Neuron (in vitro differentiated cells): ENCODE measurements at regions not wholly inside any gene's neighbourhood (a gene's known extent, or its start where the extent isn't known, plus 50 kb on each side); places are given as distances from the start of the nearest gene placed in this dataset.

Experiments
- H2AFZ ChIP-seq: one replicate; pipeline ENCODE4 v1.6.1; 2013; ENCODE audit warnings: low read depth, mild to moderate bottlenecking, inconsistent platforms, low read length, moderate library complexity
- H3K27me3 ChIP-seq: one replicate; pipeline ENCODE4 v1.6.1; 2013; ENCODE audit warnings: low read length; ENCODE audit not compliant: insufficient read depth
- H3K36me3 ChIP-seq: one replicate; pipeline ENCODE4 v1.6.1; 2013; ENCODE audit warnings: low read length; ENCODE audit not compliant: insufficient read depth
- H3K4me1 ChIP-seq: one replicate; pipeline ENCODE4 v1.6.1; 2013; ENCODE audit warnings: low read length; ENCODE audit not compliant: insufficient read depth
- H3K4me3 ChIP-seq: 2 replicates; pipeline ENCODE4 v1.5.1; 2013; ENCODE audit warnings: mild to moderate bottlenecking, low read length, moderate library complexity
- H3K9me3 ChIP-seq: one replicate; pipeline ENCODE4 v1.6.1; 2013; ENCODE audit warnings: low read length

GRCh38 chr7:21059069-21059468 lies 272.4 kb upstream of the SP8 start:
- H3K9me3 ChIP-seq, result peaks cover 9% of the 10 kb centered on the region
- no peaks in the 10 kb centered on the region for H3K36me3 ChIP-seq
- no peaks in the 10 kb centered on the region for H3K27me3 ChIP-seq
- peaks cover 16% of the 10 kb centered on the region for H3K4me1 ChIP-seq
- H3K4me3 ChIP-seq, result no peak overlapping the region
- H2AFZ ChIP-seq, result no peak overlapping the region

- Histone ChIP-seq H3K36me3 (no peaks in the 10 kb centered on the region), H3K4me1 (no peaks in the 10 kb centered on the region), H2AFZ (no peak overlapping the region), H3K4me3 (no peak overlapping the region), H3K27me3 (no peaks in the 10 kb centered on the region), H3K9me3 (peaks cover 8% of the 10 kb centered on the region)
Observed at GRCh38 chr7:21063106-21063505, 276.4 kb upstream of the SP8 start.

- Histone ChIP-seq H3K9me3 (no peaks in the 10 kb centered on the region), H3K27me3 (no peaks in the 10 kb centered on the region), H3K4me1 (no peaks in the 10 kb centered on the region), H3K36me3 (no peaks in the 10 kb centered on the region), H3K4me3 (no peak overlapping the region), H2AFZ (no peak overlapping the region)
Observed at GRCh38 chr7:21064698-21065648, 278.3 kb upstream of the SP8 start.

GRCh38 chr7:21066221-21066620 lies 279.5 kb upstream of the SP8 start:
- Histone ChIP-seq H3K36me3 (no peaks in the 10 kb centered on the region), H3K4me3 (no peak overlapping the region), H2AFZ (no peak overlapping the region), H3K27me3 (no peaks in the 10 kb centered on the region), H3K9me3 (no peaks in the 10 kb centered on the region), H3K4me1 (no peaks in the 10 kb centered on the region)

GRCh38 chr7:21067216-21067615 lies 280.5 kb upstream of the SP8 start:
- H3K36me3 ChIP-seq, result no peaks in the 10 kb centered on the region
- no peaks in the 10 kb centered on the region for H3K9me3 ChIP-seq
- no peaks in the 10 kb centered on the region for H3K27me3 ChIP-seq
- no peaks in the 10 kb centered on the region for H3K4me1 ChIP-seq
- H2AFZ ChIP-seq, result no peak overlapping the region
- no peak overlapping the region for H3K4me3 ChIP-seq

- Histone ChIP-seq H3K9me3 (no peaks in the 10 kb centered on the region), H3K4me3 (no peak overlapping the region), H3K27me3 (no peaks in the 10 kb centered on the region), H3K36me3 (no peaks in the 10 kb centered on the region), H2AFZ (no peak overlapping the region), H3K4me1 (peaks cover 1% of the 10 kb centered on the region)
Observed at GRCh38 chr7:21070571-21071090, 283.9 kb upstream of the SP8 start.

- peaks cover 4% of the 10 kb centered on the region for H3K4me1 ChIP-seq
Observed at GRCh38 chr7:21071561-21072501, 285.1 kb upstream of the SP8 start.

GRCh38 chr7:21076054-21076453 lies 289.4 kb upstream of the SP8 start:
- Histone ChIP-seq H2AFZ (no peak overlapping the region), H3K4me3 (no peak overlapping the region), H3K36me3 (no peaks in the 10 kb centered on the region), H3K4me1 (peaks cover 4% of the 10 kb centered on the region), H3K9me3 (no peaks in the 10 kb centered on the region), H3K27me3 (no peaks in the 10 kb centered on the region)

More at GRCh38 chr7:21071561-21072501, 285.1 kb upstream of the SP8 start:
- H3K27me3 ChIP-seq, result no peaks in the 10 kb centered on the region
- H3K9me3 ChIP-seq, result no peaks in the 10 kb centered on the region
- no peak overlapping the region for H3K4me3 ChIP-seq
- no peaks in the 10 kb centered on the region for H3K36me3 ChIP-seq
- no peak overlapping the region for H2AFZ ChIP-seq

GRCh38 chr7:21076574-21076973 lies 289.9 kb upstream of the SP8 start:
- H3K27me3 ChIP-seq, result no peaks in the 10 kb centered on the region
- no peaks in the 10 kb centered on the region for H3K36me3 ChIP-seq
- no peak overlapping the region for H2AFZ ChIP-seq
- H3K4me1 ChIP-seq, result peaks cover 4% of the 10 kb centered on the region
- H3K4me3 ChIP-seq, result no peak overlapping the region
- no peaks in the 10 kb centered on the region for H3K9me3 ChIP-seq

- H3K27me3 ChIP-seq, result no peaks in the 10 kb centered on the region
- H2AFZ ChIP-seq, result no peak overlapping the region
- peaks cover 4% of the 10 kb centered on the region for H3K4me1 ChIP-seq
- no peak overlapping the region for H3K4me3 ChIP-seq
- no peaks in the 10 kb centered on the region for H3K9me3 ChIP-seq
- H3K36me3 ChIP-seq, result no peaks in the 10 kb centered on the region
Observed at GRCh38 chr7:21077602-21078001, 290.9 kb upstream of the SP8 start.

GRCh38 chr7:21084286-21084685 lies 297.6 kb upstream of the SP8 start:
- Histone ChIP-seq H3K9me3 (peaks cover 5% of the 10 kb centered on the region), H3K4me3 (no peak overlapping the region), H3K36me3 (no peaks in the 10 kb centered on the region), H3K27me3 (peaks cover 3% of the 10 kb centered on the region), H3K4me1 (no peaks in the 10 kb centered on the region), H2AFZ (no peak overlapping the region)

- no peak overlapping the region for H2AFZ ChIP-seq
- peaks cover 3% of the 10 kb centered on the region for H3K27me3 ChIP-seq
- no peaks in the 10 kb centered on the region for H3K36me3 ChIP-seq
- peaks cover 5% of the 10 kb centered on the region for H3K9me3 ChIP-seq
- H3K4me3 ChIP-seq, result no peak overlapping the region
- H3K4me1 ChIP-seq, result no peaks in the 10 kb centered on the region
Observed at GRCh38 chr7:21086688-21087087, 300.0 kb upstream of the SP8 start.

- Histone ChIP-seq H3K9me3 (peaks cover 5% of the 10 kb centered on the region), H3K4me3 (no peak overlapping the region), H3K4me1 (no peaks in the 10 kb centered on the region), H3K36me3 (no peaks in the 10 kb centered on the region), H3K27me3 (no peaks in the 10 kb centered on the region), H2AFZ (no peak overlapping the region)
Observed at GRCh38 chr7:21089653-21090052, 303.0 kb upstream of the SP8 start.
